Fibroblast of skin of left biceps (primary cell): ENCODE measurements at regions not wholly inside any gene's neighbourhood (a gene's known extent, or its start where the extent isn't known, plus 50 kb on each side); places are given as distances from the start of the nearest gene placed in this dataset.

Experiments used
- DNase-seq, 2 experiments: peaks; one replicate each; pipeline ENCODE4 v3.0.0-alpha.2; 2013; ENCODE audit warnings: low read depth in 2 of 2

DNA sequence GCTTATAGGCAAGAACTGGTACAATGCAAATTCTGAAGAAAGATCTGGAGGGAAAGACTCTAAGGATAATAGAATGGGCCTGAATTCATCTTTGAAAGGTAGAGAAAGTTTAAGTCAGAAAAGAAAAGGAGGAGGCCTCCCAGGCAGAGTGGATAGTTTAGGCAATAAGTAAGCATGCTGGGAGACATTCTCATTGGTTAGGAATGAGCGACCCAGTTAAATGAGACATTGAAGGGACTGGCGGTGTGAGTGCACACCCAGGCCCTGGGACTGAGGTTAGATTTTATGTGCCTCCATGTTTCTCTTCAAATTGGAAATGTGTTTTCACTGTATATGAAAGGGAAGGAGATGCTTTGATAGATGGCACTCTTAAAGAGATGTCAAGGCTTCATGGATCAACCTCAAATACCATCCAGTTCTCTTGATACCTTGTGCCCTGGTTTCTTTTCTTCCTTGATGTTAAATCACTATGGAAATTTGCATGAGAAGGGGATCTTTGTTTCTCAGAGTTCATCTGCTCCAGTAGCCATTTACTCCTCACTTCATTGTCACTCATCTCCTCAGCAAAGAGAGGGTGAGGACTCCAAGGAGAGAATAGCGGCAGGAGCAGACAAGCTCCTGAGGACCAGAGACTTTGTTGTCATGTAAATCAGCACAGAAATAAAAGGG lies 584.2 kb upstream of the INTU start:
- DNase-seq = no peak

DNA sequence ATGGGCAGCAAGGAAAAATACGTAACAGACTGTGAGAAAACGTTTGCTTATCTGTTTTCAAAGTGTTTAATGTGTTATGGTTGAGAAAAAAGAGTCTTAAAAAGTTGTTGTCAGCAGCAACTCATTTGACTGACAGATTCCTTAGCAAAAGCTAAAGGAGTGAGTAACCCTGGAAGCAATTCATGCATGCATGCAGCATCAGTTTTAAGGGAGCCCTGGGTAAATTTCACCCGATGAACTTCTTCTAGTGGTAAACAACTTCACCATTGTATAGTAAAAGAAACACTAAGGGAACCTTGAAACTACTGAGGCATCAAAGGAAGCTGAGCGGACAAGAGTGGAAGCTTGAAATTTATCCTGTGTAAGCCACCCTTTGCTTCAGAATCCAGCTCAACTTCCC lies 583.2 kb upstream of the INTU start:
- DNase-seq = no peak

DNA sequence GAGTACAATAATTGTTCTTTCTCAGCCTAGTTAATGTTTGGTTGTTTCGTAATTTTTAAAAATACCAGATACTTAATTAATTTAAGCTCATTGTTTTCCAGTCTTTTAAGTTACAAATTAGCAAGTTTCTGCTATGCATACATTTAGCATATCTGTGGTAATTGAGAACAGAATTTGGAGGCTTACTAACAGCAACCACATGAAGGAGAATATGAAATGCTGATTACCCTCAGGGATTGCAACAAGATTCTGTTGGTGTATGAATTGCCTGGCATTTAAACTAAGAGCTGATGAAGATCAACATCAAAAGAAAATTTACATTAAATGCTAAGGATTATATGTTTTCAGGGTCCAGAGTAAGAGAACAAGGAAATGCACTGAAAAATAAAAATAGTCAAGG lies 580.0 kb upstream of the INTU start:
- no peak for DNase-seq

DNA sequence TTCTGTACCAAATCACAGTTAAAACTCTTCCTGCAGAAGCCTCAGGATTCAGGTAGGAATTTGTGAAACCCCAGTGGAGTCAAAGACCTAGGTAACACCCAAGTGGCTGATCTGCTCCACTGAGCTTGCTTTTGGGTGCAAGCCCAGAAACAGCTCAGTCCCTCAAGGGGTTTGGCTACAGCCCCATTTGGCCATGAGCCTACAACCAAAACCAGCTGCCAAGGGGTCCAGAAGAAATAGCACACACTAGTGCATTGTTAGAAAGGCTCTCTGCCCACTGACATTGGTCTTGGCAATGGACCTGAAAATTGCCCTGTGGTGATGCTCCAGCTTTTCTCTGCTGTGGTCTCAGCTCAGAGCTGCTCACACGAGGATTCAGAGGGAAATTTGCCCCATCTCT lies 577.4 kb upstream of the INTU start:
- no peak for DNase-seq

DNA sequence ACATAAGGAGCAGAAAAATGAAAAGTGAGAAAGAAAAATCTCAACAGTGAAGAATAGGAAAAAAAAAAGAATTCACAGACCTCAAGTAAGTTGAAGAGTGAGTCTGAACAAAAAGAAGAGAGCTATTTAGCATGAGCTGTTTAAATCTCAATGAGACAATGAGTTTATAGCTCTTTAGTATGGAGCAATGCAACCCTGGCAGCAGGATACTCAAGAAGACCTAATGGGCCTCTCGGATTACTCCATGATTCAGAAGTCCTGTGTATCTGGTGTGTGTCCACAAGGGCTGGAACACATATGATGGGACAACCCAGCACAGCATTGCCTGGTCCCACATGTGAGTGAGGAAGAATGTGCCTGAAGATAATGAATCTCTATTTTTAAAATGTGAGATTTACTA lies 563.1 kb upstream of the INTU start:
- DNase-seq = no peak

DNA sequence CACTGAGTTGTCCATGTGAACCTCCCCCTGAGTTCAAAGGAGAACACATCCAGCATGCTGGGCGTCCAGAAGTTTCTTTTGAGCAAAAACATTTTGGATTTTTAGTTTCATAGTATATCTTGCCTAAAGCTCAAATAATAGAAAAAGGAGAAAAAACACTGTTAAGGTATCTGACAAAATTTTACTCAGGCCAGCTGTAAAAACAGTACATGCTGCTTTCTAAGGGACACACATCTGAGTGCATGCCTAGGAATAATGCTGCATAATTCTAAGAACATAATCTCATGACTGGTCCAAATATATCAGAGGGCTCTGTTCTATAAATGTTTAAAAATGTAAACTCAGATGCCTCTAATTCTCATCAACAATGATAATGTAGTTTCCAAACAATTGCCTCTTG lies 561.3 kb upstream of the INTU start:
- no peak for DNase-seq

DNA sequence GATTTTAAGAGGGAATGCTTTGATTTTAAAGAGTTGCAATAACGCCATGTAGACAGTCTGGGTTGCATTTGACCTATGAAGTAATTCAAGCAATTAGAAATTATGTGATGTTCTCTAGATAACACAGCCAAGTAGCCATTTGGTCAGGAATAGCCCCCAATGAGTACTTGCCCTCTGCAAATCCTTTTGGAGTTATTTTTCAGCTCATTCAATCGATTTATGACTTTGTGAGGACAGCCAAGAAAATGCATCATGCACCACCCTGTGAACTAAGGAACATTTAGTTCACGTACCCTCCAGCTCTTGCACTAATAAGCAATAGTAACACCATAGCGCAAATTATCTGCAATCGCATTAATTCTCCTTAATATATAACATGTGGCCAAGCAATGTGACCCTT lies 552.6 kb upstream of the INTU start:
- DNase-seq = no peak

DNA sequence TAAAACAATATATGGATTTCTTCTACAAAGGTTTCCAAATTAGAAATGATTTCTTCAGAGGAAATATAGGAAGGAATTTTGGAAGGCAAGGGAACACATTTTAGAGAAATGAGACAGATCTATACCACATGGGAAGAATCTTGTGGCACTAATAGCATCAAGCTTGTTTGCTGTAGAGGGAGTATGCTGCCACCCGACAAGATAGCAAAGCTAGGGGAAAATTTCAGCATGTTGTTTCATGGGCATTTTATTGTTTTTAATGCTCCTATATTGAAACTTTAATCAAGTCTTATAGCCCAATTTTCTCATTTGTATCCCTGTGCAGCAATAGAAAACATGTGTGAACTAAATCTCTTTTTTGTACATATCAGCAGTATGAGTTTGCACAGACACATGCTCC lies 551.7 kb upstream of the INTU start:
- no peak for DNase-seq

DNA sequence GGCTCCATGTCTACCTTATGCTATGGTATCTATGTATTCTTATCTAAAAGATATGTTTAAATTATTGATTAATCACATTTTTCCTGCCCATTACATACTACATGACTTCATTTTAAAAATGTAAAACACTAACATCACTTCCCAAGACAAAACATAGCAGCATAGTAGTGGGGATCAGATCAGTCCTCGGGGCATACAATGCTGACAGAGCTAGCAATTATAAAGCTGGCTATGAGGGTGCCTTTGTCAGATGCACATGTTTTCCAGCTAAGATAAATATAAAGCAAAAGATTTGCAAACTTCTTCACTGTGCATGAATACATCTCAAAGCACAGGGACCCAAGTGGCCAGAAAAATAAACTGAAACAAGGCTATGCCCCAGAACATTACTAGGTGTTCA lies 549.8 kb upstream of the INTU start:
- DNase-seq = no peak

DNA sequence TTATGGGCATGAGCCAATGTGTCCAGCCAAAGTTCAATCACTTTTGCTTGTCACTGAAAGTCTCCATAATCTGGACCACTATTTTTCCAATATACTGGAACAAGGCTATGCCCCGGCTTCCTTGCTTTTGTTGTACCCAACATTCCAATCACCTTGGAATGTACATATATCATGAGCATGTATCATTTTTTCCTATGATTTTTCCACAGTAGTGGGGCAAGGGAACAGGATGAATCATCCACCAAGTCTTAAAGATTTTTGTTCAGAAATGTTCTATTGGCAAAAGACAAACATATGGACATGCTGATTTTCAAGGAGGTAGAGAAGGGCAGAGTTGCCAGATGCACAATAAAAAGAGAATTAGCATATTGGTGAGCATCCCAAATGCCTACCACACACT lies 548.1 kb upstream of the INTU start:
- DNase-seq = peak; percentile 5 to 11

DNA sequence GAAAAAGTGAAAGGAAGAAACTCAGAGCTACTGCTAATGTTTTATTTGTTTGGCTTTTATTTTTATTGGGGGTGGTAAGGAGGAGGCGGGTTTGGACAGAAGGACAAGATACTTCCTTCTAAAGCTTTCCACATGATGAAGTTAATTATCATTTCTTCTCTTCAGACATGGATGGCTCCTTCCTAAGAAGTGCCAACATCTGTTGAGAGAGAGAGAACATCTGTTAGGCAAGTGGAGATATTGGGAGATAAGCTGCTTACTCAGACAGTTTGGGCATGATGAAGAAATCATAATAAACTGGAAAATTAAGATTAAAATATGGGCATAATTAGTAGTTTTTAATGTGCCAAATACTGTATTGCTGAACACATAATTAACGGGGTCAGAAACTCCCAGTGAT lies 535.7 kb upstream of the INTU start:
- no peak for DNase-seq

DNA sequence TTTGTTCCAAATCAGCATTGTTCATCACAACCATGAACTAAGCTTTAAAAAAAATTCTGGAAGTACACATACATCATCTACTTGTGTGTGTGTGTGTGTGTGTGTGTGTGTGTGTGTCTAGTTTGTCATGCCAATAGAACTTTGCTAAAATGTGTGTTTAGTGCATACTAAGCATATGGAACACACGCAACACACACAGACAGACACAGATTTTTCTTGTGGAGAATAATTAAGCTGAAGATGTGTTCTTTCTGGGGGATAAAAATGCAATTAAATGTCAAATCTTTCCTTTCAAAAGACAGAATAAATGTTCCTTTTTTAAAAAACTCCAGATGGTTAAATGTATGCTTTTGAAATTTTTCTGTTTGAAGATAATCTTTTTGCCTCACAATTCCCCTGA lies 530.4 kb upstream of the INTU start:
- DNase-seq = no peak

DNA sequence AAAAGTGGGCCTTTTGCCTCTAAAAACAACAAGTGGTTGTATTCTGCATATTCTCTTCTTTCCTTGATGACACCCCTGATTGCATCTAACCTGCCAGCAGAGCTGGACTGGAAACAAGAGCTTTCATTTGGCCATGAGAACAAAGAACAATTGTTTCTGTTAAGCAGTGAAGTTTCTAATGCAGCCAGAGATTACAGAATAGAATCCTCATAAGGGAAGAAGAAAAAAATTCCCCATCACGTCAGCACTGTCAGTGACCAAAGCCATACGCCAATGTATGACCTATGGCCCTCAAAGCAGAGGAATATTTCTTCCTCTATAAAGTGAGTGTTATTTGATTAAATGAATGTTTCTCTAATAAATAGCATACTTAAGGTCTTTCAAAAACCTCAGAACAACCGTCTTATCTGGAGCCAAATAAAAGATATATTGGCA lies 529.1 kb upstream of the INTU start:
- DNase-seq = no peak

DNA sequence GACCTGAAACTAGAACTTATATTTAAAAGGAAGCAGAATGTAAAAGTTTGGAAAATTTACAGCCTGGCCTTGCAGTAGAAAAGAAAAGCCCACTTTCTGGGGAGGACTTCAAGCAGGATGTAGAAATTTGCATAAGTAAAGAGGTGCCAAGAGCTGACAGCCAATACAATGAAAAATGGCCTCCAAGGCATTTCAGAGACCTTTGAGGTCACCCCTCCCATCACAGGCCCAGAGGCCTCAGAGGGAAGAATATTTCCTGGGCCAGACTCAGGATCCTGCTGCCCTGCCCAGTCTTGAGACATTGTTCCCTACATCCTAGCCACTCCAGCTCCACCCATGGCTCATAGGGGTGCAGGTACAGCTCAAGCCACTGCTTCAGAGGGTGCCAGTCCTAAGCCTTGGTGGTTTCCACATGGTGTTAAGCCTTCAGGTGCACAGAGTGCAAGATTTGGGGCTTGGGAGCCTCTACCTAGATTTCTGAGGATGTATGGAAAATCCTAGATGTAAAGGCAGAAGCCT lies 518.9 kb upstream of the INTU start:
- no peak for DNase-seq

DNA sequence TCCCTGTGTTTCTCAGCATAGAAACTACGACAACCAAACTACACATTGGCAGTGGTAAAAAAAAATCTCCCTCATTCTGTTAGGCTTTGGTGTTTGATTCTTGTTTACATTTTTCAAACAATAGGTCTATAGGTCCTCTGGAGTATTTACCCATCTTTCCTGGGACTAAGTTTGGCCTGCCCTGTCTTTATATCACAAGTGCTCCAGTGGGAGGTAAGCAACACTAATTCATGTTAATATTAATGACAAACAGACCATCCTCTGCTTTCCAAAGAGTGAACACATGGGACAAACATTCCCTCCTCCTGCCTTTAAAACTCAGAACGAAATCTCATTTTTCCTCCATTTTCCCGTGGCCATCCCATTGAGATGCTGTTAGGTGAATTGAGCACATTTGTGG lies 514.1 kb upstream of the INTU start:
- no peak for DNase-seq

DNA sequence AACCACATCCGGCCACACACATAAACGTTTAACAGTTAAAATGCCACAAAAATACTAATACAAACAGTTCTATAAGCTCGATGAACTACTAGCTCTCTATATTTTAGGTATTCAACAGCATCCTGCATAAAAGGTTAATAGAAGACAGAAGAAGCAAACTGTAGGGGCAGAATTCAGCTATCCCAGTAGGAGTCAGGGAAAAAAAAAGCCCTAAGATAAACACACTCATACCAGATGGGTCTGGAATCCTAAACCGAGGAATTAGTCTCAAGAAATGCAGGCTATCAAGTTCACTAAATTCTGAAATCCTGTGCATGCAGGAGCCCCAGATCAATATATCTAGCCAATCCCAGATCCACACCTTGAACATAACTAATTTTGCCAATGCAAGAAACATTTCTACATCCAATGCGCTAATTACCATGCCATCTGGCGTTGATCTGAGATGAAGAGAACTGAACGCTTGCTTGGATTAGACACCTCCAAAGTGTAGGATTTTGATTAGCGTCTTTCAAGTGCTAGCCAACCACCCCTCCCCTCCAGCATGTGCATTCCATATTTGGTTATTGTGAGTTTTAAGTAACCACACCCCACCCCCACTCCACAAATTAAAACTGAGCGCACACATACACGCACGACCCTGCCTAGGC lies 512.2 kb upstream of the INTU start:
- DNase-seq = no peak

DNA sequence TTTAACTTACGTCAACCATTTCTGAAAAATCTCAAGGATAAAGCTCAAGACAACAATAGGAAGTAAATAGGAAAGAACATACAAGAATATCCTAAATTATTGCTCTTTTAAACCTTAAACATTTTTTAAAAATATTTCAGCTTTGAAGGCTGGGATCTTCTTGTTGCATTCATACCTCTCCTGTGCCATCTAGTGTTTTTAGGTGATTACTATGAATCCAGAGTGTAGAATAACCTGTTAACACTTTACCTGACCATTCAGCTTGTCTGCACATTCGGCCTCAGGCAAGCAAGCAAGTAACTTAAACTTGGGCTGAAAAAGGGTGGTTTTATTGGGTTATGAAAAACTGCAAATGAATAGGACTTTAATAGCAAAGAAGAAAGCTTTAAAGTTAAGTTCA lies 507.8 kb upstream of the INTU start:
- no peak for DNase-seq

DNA sequence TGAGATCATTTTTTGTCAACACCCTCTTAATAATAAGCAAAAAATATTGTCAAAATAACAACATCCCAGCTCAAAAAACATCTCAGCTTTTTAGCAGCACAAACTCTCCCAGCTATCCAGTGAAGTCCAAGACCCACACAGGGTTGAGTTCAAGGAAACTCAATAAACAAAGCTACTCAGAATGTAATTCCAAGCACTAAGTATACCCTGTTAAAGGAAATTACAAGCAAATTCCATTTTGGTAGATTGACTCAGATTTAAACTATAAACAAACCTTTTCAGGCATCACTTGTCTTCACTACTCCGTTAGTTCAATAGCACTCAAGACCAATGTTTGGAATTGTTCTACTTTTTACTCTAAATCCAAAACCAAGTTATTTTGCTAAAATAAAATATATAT lies 506.0 kb upstream of the INTU start:
- no peak for DNase-seq

DNA sequence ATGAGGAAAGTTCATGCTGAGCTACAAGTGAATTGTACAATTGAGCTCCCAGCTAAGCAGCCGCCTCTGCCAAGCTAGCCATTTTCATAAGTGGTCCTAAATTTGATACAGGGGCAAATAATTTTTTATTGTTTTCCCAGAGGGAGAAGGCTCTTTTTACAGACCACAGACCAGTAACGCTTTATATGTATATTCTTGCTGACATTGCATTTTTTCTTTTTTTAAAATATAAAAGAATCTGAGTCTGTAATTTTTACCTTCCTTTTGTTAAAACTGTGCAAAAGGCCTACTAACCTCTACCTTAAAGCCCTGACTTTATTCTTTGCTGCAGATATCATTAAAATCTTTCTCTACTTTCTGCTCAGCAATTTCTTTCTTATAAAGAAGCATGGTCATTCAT lies 501.2 kb upstream of the INTU start:
- DNase-seq = no peak

DNA sequence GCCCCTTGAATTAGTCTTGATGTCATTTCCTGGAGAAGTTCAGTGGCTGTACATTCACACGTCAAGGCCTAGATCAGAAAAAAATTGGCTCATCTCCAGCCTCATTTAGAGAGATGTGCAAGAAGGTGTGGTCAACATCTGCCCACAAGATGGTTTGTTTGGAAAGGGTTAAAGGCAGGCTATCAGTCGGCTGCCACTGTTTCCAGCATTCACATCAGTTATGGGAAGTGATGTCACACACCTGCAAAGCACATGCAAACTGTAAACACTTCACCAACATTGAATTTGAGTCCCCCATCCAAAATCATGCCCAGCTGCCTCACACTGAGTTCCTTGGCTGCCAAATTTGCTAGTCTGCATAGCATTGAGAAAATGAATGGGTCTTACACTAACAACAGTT lies 498.3 kb upstream of the INTU start:
- DNase-seq = no peak

DNA sequence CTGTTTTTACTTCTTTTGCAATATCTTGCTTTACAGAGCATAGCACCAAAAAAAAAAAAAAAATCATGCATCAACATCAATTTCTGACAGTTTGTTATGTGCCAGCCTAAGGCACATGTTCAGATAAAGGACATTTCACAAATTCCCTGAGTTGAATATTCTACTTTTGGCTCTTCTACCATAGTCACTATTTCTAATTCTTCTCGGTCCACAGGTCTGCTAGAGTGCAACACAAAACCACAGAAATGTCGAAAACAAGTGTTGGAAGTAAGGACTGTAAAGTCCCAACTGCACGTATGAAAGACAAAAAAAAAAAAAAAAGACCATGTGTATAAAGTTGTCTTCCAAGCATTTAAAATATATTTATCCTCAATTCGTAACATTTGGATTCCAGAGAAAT lies 494.2 kb upstream of the INTU start:
- DNase-seq = no peak

DNA sequence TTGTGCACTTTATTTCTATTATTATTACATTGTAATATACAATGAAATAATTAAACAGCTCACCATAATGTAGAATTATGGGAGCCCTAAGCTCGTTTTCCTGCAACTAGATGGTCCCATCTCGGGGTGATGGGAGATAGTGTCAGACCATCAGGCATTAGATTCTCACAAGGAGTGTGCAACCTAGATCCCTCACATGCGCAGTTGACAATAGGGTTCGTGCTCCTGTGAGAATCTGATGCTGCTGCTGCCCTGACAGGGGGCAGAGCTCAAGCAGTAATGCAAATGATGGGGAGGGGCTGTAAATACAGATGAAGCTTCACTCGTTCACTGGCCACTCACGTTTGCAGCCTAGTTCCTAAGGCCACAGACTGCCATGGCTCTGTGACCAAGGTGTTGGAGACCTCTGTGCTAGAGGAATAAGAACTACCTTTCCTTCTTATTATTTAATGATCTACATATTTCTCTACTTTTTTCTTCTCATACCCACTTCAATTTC lies 492.9 kb upstream of the INTU start:
- no peak for DNase-seq

DNA sequence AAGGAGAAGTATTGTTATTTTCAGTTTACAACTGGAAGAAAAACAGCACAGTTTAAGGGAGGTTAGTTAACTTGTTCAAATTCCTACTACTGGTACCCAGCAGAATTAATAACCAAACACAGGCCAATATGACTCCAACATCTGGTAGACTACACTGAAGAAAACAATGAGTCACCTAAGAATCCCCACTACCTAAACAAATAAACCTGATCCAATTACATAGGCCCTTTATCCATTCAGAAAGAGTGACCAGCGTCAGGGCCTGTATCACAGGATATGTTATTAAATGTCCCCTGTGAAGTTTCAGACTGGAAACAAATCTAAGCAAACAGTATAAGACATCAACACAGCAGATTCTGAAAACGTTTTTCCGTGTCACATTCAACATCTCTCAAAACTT lies 492.5 kb upstream of the INTU start:
- DNase-seq = no peak

DNA sequence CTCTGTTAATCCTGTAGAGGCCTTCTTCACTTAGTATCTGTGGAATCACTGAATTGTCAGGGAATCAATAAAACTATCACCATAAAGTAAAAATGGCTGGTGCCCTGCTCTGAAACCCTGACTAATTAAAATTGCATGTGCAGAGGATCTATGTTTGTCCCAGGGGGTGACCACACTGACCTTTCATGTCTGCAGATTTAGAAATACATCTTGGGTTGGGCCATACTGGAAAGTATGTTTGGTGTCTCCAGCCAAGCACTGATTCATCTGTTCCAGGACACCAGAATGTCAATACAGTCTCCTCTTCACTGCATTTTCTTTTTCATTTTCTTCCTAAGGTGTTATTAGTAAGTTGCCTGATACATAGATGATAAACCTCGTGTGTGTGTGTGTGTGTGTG lies 490.9 kb upstream of the INTU start:
- DNase-seq = peak; percentile 71 to 78
